Spleen (tissue), 11 donors: ENCODE measurements at regions not wholly inside any gene's neighbourhood (a gene's known extent, or its start where the extent isn't known, plus 50 kb on each side); places are given as distances from the start of the nearest gene placed in this dataset.

Source experiments
- DNase-seq: peaks from one replicate; pipeline ENCODE4 v3.0.0-alpha.2; 2020
- H3K27ac ChIP-seq, 8 donors: fragments of 200-600 bp; sonication (generic) in 7 of 8; 1 replicate in 4 of 8; 2 replicates in 4 of 8; pipeline versions ENCODE4 v1.5.0 to v1.8.0; 2016 to 2021; ENCODE audit warnings: inconsistent platforms in 4 of 8, mild to moderate bottlenecking in 4 of 8, moderate library complexity in 1 of 8
- H3K27me3 ChIP-seq, 7 donors: fragments of 200-600 bp; sonication (generic) in 6 of 7; replicated peaks in 1 of 7; 1 replicate in 4 of 7; 2 replicates in 3 of 7; pipeline versions ENCODE4 v1.5.0 to v1.8.0; 2016 to 2021; ENCODE audit warnings: inconsistent platforms in 3 of 7, mild to moderate bottlenecking in 1 of 7
- H3K36me3 ChIP-seq, 6 donors: fragments of 200-600 bp; sonication (generic) in 5 of 6; 1 replicate in 4 of 6; 2 replicates in 2 of 6; pipeline versions ENCODE4 v1.5.0 to v1.8.0; 2016 to 2021; ENCODE audit warnings: inconsistent platforms in 2 of 6
- H3K4me1 ChIP-seq, 6 donors: fragments of 200-600 bp; sonication (generic) in 5 of 6; 1 replicate in 3 of 6; 2 replicates in 3 of 6; pipeline versions ENCODE4 v1.5.0 to v1.8.0; 2016 to 2021; ENCODE audit warnings: inconsistent platforms in 3 of 6
- H3K4me3 ChIP-seq, 8 donors: fragments of 200-600 bp; sonication (generic) in 7 of 8; 1 replicate in 4 of 8; 2 replicates in 4 of 8; pipeline versions ENCODE4 v1.5.0 to v1.8.0; 2016 to 2021; ENCODE audit warnings: inconsistent platforms in 4 of 8, mild to moderate bottlenecking in 4 of 8, moderate library complexity in 2 of 8
- H3K9me3 ChIP-seq, 8 donors: fragments of 200-600 bp; sonication (generic) in 7 of 8; 1 replicate in 4 of 8; 2 replicates in 4 of 8; pipeline versions ENCODE4 v1.5.0 to v1.8.0; 2016 to 2021; ENCODE audit warnings: inconsistent platforms in 4 of 8
- POLR2A ChIP-seq, 3 donors: fragments of 450-650 bp; IDR thresholded peaks; one replicate each; pipeline ENCODE4 v1.5.1; 2017; ENCODE audit warnings: antibody characterized with exemption in 3 of 3, mild to moderate bottlenecking in 1 of 3
- POLR2AphosphoS5 ChIP-seq, 3 donors: sonication (generic); formaldehyde crosslinking; IDR thresholded peaks; one replicate each; pipeline ENCODE4 v1.5.1; 2017; ENCODE audit warnings: antibody characterized with exemption in 3 of 3
- WGBS, 5 donors: extraction: QIAGEN DNeasy Blood & Tissue Kit in 3 of 5; methylation state at CpG; one replicate each; pipeline versions ENCODE4 v1.1.5 to v1.1.7; 2013 to 2018; 5-methylcytosine and 5-hydroxymethylcytosine counted together
- intact Hi-C: fragments of 100-400 bp; cut with DNase I; formaldehyde crosslinking; loops from one replicate; pipeline ENCODE4 v1.15.0; 2023; ENCODE audit warnings: low total_unique reads
- TF ChIP-seq, protein P1 (sequence below), 11 experiments: fragments of 200-600 bp in 7 of 11; fragments of 450-650 bp in 4 of 11; sonication (generic) in 4 of 11; IDR thresholded peaks in 8 of 11; conservative IDR thresholded peaks in 3 of 11; 1 replicate in 7 of 11; 2 replicates in 4 of 11; pipeline versions ENCODE4 v1.4.0 to v1.8.0; 2016 to 2021; ENCODE audit warnings: antibody characterized with exemption in 11 of 11, inconsistent platforms in 4 of 11, mild to moderate bottlenecking in 1 of 11
- donor health status: healthy with polysubstance abuse.
- donor health status: DM: no; HTN: no; CAD: no; lungs with moderate emphysema.
- donor health status: DM: no; HTN: no; CAD: no.
- donor health status: Bipolar disorder and iron deficiency.
- donor health status: healthy.
- donor health status: DM: no; HTN: no; CAD: no.
- donor health status: DM: yes; HTN: yes; CAD: no.

DNA sequence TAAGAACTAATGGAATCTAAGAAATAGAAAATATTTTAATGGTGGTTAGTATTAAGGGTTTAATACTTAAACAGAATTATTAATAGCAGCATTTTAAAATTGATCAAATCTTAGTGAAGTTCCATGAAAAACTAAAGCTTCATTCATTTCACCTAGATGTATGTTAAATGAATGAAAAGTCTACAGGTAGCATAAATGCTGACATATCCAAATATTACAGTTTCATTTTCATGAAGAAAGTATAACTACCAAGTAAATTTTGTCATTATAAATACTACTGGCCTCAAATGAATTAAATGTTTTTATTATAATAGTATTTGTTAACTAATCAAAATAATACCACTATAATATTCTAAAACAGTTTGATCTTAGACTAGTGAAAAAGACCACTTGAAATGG lies 403.3 kb downstream of the LIG4 start:
- H3K36me3 ChIP-seq, result no peaks in the 10 kb centered on the region
- no peak overlapping the region for H3K4me3 ChIP-seq
- no peaks in the 10 kb centered on the region for H3K27me3 ChIP-seq
- DNase-seq, result no peak
- intact Hi-C loops, result no loop called here
- H3K4me1 ChIP-seq, result no peaks in the 10 kb centered on the region
- no peaks in the 10 kb centered on the region for H3K9me3 ChIP-seq
- TF ChIP-seq POLR2A (IDR thresholded peaks at IDR 0.05) (no peak), POLR2AphosphoS5 (IDR thresholded peaks at IDR 0.05) (no peak)
- TF ChIP-seq, protein P1, sequence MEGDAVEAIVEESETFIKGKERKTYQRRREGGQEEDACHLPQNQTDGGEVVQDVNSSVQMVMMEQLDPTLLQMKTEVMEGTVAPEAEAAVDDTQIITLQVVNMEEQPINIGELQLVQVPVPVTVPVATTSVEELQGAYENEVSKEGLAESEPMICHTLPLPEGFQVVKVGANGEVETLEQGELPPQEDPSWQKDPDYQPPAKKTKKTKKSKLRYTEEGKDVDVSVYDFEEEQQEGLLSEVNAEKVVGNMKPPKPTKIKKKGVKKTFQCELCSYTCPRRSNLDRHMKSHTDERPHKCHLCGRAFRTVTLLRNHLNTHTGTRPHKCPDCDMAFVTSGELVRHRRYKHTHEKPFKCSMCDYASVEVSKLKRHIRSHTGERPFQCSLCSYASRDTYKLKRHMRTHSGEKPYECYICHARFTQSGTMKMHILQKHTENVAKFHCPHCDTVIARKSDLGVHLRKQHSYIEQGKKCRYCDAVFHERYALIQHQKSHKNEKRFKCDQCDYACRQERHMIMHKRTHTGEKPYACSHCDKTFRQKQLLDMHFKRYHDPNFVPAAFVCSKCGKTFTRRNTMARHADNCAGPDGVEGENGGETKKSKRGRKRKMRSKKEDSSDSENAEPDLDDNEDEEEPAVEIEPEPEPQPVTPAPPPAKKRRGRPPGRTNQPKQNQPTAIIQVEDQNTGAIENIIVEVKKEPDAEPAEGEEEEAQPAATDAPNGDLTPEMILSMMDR (IDR thresholded peaks at IDR 0.05 in 8 of 11, conservative IDR thresholded peaks at IDR 0.05 in 3 of 11), result no peak
- no peak overlapping the region for H3K27ac ChIP-seq

DNA sequence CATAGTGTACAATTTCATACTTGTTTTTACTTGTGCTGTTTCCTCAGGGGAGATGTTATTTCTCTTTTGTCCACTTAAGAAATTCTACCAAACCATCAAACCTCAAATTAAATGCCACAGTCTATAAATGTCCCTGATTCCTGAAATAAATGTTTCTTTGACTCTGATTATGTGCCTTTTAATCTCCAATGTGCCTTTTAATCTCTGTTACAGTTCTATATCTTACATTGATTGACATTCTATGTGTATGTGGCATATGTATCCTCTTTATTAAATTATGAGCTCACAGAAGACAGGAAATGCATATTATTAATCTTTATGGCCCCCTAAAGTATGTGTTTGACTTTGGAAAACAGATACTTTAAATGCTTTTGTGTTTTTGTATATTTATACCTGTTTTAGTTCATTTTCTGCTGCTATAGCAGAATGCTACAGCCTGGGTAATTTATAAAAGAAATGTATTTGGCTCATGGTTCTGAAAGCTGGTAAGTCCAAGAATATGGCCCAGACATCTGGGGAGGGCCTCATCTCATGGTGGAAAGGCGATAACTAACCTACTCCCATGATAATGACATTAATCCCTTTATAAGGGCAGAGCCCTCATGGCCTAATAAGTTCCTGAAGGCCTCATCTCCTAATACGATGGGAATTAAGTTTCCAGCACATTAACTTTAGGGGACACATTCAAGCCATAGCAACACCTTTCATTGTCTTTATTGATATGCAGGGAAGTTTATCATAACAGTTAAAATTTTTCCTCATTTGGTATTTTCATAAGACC lies 403.9 kb downstream of the LIG4 start:
- H3K36me3 ChIP-seq, result no peaks in the 10 kb centered on the region
- no peaks in the 10 kb centered on the region for H3K9me3 ChIP-seq
- WGBS, 5 donors, result 73 to 85% (median 82%) methylated on average over 2 of the region's 2 CpGs
- TF ChIP-seq, protein P1 (IDR thresholded peaks at IDR 0.05 in 8 of 11, conservative IDR thresholded peaks at IDR 0.05 in 3 of 11), result no peak
- TF ChIP-seq POLR2A (IDR thresholded peaks at IDR 0.05) (no peak), POLR2AphosphoS5 (IDR thresholded peaks at IDR 0.05) (no peak)
- intact Hi-C loops, result no loop called here
- H3K4me3 ChIP-seq, result no peak overlapping the region
- H3K27ac ChIP-seq, result no peak overlapping the region
- no peak for DNase-seq
- H3K27me3 ChIP-seq, result no peaks in the 10 kb centered on the region
- no peaks in the 10 kb centered on the region for H3K4me1 ChIP-seq

DNA sequence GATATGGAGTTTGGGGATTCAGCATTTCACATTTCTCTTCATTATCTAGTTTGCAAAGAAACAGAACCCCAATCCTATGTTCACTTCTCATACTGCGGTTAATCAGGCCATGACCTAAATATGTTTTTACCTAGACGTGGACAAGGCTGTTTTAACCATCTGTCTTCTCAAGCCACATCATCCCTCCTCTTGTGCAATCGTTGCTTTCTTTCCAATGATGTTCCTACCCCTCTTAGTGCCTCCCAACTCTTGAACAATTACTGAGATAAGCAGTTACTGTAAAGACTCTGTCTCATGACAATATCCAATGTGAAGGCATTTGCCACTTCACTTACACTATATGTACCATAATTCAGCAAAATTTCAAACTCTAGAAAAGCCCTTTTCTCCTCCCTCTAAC lies 406.2 kb downstream of the LIG4 start:
- intact Hi-C loops, result no loop called here
- Histone ChIP-seq H3K27ac (no peak overlapping the region), H3K27me3 (no peaks in the 10 kb centered on the region), H3K36me3 (no peaks in the 10 kb centered on the region), H3K9me3 (peaks cover 0 to 2% (median 0%) of the 10 kb centered on the region in 8 donors), H3K4me3 (no peak overlapping the region), H3K4me1 (no peaks in the 10 kb centered on the region)
- DNase-seq, result no peak
- 72 to 84% (median 77%) methylated on average over 3 of the region's 3 CpGs for WGBS, 5 donors
- TF ChIP-seq POLR2A (IDR thresholded peaks at IDR 0.05) (no peak), POLR2AphosphoS5 (IDR thresholded peaks at IDR 0.05) (no peak)
- TF ChIP-seq, protein P1 (IDR thresholded peaks at IDR 0.05 in 8 of 11, conservative IDR thresholded peaks at IDR 0.05 in 3 of 11), result no peak

DNA sequence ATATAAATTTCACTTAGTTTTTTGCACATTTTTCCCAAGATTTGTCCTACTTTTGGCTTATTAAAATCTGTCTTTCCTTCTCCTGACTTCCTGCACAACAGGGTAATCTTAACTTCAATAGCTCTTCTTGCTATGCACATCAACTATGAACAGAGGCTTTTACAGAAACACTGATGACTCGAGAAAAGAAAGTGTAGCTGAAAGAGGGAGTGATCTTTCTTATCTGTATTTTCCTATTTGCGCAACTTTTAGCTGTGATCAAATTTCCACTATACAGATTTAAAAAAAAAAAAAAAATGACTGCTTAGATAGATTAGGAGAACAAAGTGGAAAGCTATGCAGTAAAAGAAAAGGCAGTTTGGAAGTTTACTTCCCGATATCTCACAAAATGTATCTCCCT lies 406.9 kb downstream of the LIG4 start:
- peaks cover 0 to 5% (median 0%) of the 10 kb centered on the region in 8 donors for H3K9me3 ChIP-seq
- H3K27me3 ChIP-seq, result no peaks in the 10 kb centered on the region
- TF ChIP-seq, protein P1 (IDR thresholded peaks at IDR 0.05 in 8 of 11, conservative IDR thresholded peaks at IDR 0.05 in 3 of 11), result no peak
- TF ChIP-seq POLR2AphosphoS5 (IDR thresholded peaks at IDR 0.05) (no peak), POLR2A (IDR thresholded peaks at IDR 0.05) (no peak)
- no peak for DNase-seq
- no peak overlapping the region for H3K4me3 ChIP-seq
- H3K27ac ChIP-seq, result no peak overlapping the region
- WGBS, 5 donors, result 71 to 83% (median 77%) methylated on average over 3 of the region's 3 CpGs
- intact Hi-C loops, result no loop called here
- H3K4me1 ChIP-seq, result no peaks in the 10 kb centered on the region
- no peaks in the 10 kb centered on the region for H3K36me3 ChIP-seq
